HG03354 (cell line): ENCODE measurements at regions not wholly inside any gene's neighbourhood (a gene's known extent, or its start where the extent isn't known, plus 50 kb on each side); places are given as distances from the start of the nearest gene placed in this dataset.

Experiments
- ATAC-seq: cut with Tn5 transposase; IDR thresholded peaks from one replicate; pipeline ENCODE4 v1.9.1; 2021; ENCODE audit warnings: mild to moderate bottlenecking; ENCODE audit not compliant: unreplicated experiment, poor library complexity, severe bottlenecking

DNA sequence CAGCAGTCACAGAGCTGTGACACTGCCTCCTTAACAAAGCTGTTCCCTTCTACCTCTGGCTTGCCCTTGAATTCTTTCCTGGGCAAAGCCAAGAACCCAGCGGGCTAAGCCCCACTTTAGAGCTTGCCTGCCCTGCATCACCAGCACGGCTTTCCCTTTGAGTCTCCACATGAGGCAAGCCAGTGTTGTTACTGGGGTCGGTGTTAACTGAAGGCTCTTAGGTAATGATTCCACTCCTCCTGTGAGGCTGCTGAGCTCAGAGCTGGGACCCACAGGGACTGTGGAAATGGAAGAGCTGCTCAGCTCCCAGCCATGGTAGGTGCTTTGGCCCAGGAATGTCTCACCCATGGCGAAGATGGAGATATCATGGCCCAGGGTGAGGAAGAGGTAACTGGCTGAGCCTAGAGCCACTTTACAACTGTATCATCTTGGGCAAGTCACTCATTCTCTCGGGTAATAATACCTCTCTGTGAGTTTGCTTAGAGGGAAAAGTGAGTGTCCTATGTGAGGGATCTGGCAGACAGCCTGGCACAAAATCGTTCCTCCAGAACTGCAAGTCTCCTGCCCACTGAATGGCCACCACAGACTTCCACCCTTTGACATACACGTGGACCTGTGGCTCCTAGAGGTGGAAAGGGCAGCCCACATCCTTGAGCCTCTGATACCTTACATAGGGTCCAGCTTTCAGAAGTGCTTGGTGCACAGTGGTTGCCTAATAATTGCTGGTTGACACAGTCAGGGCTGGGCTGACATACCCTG, 654.1 kb downstream of the PTPRU start:
- ATAC-seq: no peak

DNA sequence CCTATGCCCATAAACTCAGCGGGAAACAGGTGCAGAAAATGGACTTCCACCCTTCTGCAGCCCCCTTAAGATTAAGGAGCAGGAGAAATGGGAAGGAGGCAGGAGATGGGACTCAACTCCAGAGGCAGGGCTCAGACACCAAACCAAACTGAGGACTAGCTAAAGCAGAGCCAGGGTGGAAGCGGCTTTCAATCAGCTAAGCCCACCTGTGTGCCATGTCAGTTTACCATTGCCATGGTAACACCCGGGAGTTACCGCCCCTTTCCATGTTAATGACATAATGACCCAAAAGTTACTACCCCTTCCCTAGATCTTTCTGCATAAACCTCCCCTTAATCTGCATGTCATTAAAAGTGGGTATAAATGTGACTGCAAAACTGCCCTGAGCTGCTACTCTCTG, 653.5 kb downstream of the PTPRU start:
- no peak for ATAC-seq

DNA sequence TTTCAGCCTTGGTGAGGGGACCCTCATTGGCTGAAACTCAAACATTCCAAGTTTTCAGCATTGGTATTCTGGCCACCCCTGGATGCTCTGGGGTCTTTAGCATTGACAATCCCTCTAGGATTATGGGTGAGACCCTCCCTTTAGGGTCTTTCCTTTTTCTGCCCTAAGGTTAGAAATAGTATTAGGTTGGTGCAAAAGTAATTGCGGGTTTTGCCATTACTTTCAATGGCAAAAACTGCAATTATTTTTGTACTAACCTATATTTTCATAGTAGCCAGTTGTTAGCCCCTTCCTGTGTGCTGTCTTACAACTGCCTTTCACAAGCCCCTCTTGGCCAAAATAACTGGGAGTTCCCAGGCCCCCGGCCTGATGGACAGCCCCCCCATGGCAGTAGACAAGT, 648.4 kb downstream of the PTPRU start:
- no peak for ATAC-seq

DNA sequence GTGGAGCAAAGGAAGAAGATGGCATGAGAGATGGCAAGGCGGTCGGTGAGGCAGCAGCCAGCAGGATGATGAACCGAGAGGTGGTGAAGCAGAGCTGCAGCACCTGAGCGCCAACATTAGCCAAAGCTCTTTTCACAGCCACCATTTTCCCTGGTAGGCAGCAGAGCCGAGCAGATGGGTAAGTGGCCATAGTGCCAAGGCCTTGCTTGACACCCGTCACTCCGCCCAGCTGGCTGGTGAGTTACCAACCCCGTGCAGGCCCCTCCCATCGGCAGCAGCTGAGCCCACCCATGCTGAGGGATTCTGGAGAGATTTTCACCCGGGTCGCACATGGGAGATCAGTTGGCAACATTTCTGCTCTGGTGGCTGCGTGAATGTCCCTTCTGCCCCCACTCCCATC, 647.7 kb downstream of the PTPRU start:
- no peak for ATAC-seq

DNA sequence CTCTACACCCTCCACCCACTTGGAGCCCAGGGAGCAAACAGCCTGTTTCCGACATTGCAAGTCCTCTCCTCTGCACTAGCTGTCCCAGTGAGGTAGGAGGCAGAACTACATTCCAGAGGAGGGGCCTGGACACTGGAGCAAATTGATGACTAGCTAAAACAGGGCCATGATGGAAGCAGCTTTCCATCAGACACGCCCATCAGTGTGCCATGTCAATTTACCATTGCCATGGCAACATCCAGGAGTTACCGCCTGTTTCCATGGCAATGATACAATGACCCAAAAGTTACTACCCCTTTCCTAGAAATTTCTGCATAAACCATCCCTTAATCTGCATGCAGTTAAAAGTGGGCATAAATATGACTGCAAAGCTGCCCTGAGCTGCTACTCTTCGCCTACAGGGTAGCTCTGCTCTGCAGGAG, 647.1 kb downstream of the PTPRU start:
- no peak for ATAC-seq

DNA sequence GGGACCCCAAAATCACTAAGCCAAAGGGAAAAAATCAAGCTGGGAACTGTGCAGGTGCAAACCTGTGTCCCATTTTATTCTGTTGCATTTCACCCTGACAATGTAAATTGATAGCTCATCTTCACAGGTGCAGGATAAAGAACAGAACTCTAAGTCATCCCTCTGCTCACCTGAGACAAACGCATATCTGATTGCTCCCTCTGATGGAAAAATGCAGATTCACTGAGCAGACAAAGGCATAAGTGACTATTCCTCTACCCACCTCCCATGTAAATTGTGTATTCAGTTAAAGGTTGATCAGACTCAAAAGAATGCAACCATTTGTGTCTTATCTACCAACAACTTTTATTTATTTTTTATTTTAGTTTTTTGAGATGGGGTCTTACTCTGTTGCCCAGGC, 644.2 kb downstream of the PTPRU start:
- no peak for ATAC-seq

DNA sequence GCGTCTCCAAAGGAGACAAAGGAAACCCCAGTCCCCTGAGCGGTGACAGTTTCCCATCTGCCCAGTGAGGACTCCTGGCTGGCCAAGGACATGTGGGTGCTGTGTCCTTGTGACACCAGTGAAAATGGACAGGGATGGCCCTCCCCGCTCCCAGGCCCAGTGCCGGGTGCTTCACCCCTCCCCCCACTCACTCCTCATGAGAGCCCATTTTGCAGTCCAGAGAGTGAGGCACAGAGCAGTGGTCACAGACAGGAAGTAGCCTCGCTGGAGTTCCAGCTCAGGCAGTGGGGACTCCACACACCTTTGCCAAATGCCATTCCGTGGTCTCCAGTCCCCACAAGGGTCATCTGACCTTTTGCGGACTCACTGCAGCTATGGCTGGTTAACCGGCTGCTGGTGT, 642.9 kb downstream of the PTPRU start:
- ATAC-seq: no peak

DNA sequence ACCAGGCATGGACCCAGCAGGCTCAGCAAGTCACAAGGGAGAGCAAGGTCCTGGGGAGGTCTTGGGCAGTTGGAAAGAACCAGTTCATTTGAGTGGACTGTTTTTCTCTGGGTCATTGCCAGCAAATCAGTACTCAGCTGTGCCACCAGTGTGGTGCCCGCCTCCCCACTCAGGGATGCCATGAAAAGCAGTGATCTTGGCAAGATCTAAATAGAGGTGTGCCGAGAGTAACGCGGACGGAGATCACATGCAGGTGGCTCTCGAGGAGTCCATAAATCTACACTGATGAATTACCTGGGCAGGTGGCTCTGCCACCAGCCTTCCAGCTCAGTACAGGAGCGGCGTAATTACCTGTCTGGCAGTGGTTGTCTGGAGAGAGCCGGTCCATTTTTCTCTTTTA, 642.2 kb downstream of the PTPRU start:
- ATAC-seq: no peak

DNA sequence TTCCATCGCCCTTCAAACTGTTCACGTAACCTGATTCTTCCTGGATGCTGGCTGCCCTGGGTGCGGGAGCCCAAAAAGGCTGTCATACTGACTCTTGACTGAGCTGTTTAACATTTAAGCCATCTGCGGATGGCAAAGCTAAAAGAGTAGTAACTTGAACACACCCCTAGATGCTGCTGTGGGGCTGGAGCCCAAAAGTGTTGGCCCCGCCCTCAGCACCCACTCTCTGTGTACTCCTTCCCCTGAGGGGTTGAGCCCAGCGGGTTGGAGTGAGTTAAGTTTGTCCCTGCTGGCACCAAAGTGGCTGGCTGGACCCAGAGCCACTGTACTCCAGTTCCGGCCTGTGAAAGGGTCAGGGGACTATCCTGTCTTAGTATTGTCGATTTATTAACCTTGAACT, 640.6 kb downstream of the PTPRU start:
- no peak for ATAC-seq

DNA sequence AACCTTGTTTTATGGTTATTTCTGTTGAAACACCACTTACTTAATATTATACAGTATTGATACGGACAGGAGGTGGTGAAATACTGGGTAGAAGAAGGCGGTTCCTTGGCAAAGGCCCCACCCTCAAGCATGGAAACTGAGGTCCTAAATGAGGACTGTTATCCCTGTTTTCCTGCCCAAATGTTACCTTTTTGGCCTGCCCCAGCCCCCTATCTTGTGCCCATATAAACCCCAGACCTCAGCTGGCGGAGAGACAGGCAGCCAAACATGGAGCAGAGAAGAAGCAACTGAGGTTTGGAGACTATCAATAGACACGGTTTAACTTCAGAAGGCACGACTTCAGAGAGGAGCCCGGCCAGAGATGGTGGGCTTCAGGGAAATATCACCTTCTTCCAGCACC, 640.1 kb downstream of the PTPRU start:
- ATAC-seq: no peak

DNA sequence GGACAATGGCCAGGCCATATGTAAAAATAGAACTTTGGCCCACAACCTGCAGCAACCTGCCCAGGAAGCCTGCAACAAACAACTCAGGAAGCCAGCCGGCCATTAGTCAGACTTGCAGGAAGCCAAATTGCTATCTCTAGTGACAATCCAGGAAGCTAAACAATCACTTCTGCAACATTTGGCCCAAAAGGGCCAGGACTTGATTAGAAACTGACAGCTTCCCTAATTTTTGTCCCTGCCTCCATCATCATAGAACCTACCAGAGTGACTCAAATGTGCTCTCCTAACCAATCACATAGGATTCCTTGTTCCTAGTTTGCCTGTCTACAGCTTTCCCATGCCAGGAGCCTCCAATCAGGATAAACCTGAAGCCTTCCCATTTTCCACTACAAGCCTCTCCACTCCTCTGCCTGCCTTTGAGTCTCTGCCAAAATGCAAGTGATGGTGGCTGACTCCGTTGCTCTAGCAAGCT, 639.3 kb downstream of the PTPRU start:
- no peak for ATAC-seq

DNA sequence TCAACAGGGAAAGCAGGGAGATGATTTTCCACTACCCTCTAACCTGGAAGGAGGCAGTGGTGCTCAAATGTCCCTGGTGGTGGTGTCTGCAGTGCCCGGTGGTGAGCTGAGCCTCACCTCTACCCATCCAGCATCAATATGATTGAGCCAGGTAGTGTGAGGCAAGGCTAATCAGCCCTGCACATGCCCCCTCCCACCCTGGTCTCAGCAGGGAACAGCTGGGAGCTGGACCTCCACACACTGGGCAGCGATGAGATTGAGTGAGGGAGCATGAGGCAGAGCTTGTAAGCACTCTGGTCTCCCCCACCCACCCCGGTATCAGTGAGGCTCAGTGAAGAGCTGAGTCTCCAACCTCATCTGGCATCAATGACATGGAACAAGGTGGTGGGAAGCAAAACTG, 634.3 kb downstream of the PTPRU start:
- no peak for ATAC-seq

DNA sequence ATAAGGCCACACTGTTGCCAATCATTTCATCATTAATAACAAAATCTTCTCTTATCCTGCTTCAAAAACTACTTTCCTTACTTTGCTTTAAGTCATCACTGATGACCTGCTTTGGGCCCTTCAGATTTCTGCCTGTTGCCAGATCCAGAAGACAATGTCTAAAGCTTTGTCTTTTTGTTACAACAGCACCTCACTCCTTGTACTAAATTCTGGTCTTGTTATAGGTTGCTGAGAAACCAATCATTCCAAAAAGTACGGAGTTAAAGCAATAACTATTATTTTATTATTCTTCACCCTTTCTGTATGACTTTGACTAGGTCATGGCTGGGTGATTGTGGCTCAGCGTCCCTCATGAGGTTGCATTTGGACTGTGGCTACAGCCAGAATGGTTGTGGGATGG, 633.5 kb downstream of the PTPRU start:
- no peak for ATAC-seq

DNA sequence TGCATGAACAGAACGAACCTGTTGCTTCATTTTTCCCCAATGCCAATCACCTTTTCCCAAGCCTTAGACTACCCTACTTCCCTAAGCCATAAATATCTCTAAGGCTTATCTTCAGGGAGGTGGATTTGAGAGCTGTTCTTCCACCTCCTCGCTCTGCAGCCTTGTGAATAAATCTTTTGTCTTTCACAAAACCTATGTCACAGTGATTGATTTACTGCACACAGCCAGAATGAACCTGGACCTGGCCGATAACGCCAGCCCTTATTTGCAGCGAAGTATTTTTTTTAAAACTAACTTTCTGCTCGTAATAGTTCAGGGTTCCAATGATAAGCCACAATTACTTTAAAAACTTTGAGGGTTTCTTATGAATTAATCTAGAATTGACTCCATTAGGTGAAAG, 632.6 kb downstream of the PTPRU start:
- ATAC-seq: no peak

DNA sequence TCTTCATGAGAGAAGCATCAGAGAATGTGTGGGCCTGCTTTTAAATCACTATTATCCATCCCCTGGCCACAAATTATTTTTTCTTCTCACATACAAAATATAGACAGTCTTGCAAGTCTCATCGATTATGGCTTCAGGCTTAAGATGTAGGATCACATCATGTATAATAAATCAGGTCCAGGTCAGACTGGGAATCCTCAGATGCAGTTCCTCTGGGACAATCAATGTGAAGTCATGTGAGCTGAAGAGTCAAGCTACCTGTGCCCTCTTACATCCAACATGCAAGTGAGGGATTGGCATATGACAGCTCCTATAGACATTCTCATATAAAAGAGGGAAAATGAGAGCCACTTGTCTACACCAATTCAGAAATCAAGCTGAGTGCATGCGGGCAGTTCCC, 631.8 kb downstream of the PTPRU start:
- no peak for ATAC-seq

DNA sequence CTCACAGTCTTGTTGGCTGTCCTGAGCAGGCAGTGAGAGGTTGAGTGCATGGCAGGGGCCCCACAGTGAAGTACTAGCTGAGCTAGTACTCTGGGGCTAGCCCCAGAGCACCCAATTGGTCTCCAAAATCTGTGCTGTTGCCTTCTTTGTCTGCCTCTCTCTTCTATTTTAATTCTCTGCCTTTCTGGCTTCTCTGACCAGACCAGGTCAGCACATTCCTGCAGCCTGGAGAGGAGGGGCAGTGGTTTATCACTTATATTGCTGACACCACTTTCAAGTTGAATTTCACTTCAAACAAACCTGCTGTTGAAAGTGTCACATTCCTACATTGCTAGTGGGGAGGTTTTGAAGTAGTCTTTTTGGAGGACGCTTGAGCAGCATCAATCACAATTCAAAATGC, 628.7 kb downstream of the PTPRU start:
- no peak for ATAC-seq

DNA sequence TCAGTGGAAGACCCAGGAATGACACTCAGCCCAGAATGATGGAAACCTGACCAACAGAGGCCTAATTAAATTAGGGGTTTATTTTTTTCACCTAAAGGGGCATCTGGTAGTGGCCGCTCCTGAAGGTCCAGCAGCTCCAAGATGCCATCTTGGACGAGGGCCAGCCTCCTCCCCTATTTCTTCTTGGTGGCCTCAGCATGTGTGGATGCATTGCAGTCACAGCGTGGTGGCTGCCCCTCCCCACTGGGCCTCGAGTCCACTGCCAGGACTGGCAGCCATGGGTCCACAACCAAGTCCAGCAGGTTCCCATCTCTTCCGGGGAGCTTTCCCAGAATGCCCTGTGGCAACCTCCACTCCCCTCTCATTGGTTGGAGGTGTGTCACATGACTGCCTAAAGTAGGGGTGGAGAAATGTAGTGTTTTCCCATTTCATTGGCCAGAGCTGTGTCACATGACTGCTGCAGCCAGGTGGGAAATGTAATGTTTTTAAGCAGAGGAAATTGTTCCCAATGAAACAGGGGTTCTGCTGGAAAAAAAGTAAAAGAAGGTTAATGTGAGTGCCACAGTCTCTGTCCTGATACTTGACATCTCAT, 628.2 kb downstream of the PTPRU start:
- ATAC-seq: no peak

DNA sequence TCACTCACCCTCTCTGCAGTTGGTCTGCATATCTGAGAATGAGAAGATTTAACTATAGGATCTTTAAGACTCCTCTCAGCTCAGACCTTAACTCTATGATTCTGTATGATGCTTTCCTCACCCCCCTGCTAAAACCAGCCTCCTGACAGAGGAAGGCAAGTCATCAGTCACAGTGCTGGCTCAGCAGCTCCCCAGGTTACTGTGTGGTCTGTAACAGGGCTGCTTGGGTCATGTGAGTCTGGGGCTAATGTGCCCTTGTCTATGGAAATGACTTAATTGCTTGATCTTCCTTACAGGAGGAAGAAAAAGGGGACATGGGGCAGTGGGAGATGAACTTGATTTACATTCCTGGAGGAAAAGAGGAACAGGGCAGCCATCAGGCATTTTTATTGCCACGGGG, 625.6 kb downstream of the PTPRU start:
- ATAC-seq: no peak

DNA sequence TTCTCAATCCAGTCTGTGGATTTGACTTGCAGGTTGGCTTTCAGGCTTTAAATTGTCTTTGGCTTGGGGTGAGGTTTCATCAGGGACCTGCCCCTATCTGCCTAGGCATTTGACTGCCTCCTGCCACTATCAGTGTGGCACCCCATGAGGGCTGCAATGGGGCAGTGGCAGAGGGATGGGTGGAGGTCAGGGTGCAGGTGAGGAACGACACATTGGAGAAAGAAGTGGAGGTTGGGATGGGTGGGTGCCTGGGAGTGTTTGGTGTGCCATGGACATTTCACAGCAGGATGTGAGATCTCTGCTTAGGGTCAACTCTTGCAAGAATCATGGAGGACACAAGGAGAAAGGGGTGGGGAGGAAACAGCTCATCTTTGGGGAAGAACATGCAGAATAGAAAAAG, 625.1 kb downstream of the PTPRU start:
- no peak for ATAC-seq

DNA sequence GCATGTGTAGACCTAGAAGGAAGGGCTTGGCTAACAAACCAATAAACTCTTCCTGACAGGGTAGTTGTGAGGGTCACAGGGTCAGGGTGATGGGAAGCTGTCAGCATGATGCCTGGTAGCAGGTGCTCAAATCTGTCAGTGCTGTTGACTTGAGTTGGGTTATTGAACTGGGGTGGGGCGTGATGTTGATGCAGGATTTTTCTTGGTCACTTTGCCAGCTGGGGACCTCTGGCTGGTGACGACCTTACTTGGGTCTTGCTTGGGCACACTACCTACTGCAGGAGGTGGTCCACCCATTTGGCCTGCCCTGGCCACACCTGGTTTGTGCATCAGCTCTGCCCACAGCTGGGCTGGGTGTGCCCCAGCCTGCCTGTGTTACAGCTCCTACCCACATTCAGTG, 624.4 kb downstream of the PTPRU start:
- no peak for ATAC-seq

DNA sequence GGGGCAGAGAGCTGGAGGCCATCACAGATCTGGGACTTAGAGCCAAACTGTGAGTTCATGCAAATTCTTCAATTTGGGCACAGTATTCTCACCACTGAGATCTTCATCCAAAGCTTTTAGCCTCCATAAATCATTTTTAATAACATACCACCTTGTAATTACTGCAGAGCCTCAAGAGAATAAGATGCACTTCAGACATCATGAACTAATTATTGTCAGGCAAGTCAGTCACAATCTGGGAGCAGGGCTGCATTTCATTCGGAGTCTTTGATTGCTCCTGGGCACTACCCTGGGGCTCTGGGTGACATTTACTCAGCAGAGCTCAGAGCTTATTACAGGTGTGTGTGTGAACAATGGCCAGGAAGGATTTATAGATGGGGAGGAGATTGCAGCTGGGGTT, 623.7 kb downstream of the PTPRU start:
- no peak for ATAC-seq

DNA sequence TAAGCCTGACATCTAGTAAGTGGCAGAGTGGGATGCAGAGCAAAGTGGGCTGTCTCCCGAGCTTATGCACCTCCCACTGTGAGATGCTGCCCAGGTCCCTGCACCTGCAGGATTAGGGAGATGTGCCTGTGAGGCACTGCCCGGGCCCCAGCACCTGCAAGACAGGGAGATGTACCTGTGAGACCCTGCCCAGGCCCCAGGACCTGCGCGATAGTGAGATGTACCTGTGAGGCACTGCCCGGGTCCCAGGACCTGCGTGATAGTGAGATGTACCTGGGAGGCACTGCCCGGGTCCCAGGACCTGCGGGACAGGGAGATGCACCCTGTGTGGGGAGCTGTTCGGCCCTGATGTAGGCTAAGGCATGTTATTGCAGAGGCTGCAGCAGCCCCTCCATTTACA, 622.8 kb downstream of the PTPRU start:
- ATAC-seq: no peak
